IPS DF 6.9 (cell line): ENCODE measurements at regions not wholly inside any gene's neighbourhood (a gene's known extent, or its start where the extent isn't known, plus 50 kb on each side); places are given as distances from the start of the nearest gene placed in this dataset.

Source experiments
- DNase-seq: peaks from one replicate; pipeline ENCODE4 v3.0.0-alpha.2; 2013; ENCODE audit warnings: low read depth, low spot score
- H3K27ac ChIP-seq: one replicate; pipeline ENCODE4 v1.5.1; 2013; ENCODE audit warnings: low read length, control low read depth
- H3K27me3 ChIP-seq: 2 replicates; pipeline ENCODE4 v1.6.1; 2013; ENCODE audit warnings: mild to moderate bottlenecking, low read length; ENCODE audit not compliant: control insufficient read depth, insufficient read depth
- H3K36me3 ChIP-seq: 2 replicates; pipeline ENCODE4 v1.6.1; 2013; ENCODE audit warnings: low read length; ENCODE audit not compliant: control insufficient read depth, insufficient read depth
- H3K4me1 ChIP-seq: 2 replicates; pipeline ENCODE4 v1.6.1; 2013; ENCODE audit warnings: low read length; ENCODE audit not compliant: control insufficient read depth, insufficient read depth
- H3K4me3 ChIP-seq: 2 replicates; pipeline ENCODE4 v1.5.1; 2013; ENCODE audit warnings: mild to moderate bottlenecking, low read length
- H3K9me3 ChIP-seq: 2 replicates; pipeline ENCODE4 v1.6.1; 2013; ENCODE audit warnings: low read length, inconsistent platforms; ENCODE audit not compliant: control insufficient read depth, insufficient read depth
- WGBS: extraction: QIAGEN DNeasy Blood & Tissue Kit; methylation state at CpG from one replicate; pipeline ENCODE4 v1.1.7; 2013; ENCODE audit warnings: mixed read lengths, missing lambda C conversion rate; ENCODE audit not compliant: insufficient read length, insufficient coverage; 5-methylcytosine and 5-hydroxymethylcytosine counted together

DNA sequence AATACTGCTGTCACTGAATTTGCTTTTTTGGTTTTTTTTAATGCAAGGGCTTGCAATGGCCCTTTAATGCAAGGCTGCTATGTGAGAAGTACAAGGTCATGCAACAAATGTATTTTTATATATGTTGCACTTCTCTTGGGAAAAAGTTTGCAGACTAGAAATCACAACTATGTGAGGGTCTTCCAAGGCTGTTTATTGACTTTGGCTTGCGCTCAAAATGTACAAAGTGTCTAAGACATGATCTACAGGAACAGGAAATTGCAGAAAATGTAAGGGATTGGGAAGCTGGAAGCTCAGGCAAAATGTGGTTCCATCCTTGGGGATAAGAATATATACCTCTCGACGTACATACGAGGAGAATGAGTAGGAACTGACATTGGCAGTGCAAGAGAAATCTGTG, 92.2 kb upstream of the F13A1 start:
- no peak for DNase-seq
- WGBS = no CpG with 5 or more reads among the region's 4 CpGs
- H3K4me1 ChIP-seq = no peaks in the 10 kb centered on the region

DNA sequence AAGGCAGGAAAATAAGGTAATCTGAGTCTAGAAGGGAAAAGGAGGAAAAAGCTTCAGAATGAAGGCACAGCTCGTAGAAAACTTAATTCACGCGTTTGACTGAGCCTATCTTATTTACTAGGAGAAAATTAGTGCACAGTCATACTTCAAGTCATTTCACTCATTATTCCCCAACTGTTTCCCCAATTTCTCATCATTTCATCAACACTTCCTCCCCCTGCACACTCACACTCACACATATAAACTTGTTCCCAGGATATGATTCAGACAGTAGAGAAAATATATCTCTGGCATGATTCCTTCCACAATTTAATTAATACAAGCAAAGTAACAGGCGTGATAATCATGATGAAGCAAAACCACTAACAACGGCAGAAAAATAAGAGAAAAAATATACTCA, 94.5 kb upstream of the F13A1 start:
- Histone ChIP-seq H3K27ac (no peak overlapping the region), H3K36me3 (no peaks in the 10 kb centered on the region), H3K27me3 (no peaks in the 10 kb centered on the region), H3K9me3 (no peaks in the 10 kb centered on the region), H3K4me3 (no peak overlapping the region), H3K4me1 (no peaks in the 10 kb centered on the region)
- no CpG with 5 or more reads among the region's 5 CpGs for WGBS
- no peak for DNase-seq

More for the DNA sequence above, 92.2 kb upstream of the F13A1 start:
- H3K36me3 ChIP-seq = no peaks in the 10 kb centered on the region
- H3K9me3 ChIP-seq = no peaks in the 10 kb centered on the region
- no peak overlapping the region for H3K4me3 ChIP-seq
- H3K27me3 ChIP-seq = no peaks in the 10 kb centered on the region
- no peak overlapping the region for H3K27ac ChIP-seq

DNA sequence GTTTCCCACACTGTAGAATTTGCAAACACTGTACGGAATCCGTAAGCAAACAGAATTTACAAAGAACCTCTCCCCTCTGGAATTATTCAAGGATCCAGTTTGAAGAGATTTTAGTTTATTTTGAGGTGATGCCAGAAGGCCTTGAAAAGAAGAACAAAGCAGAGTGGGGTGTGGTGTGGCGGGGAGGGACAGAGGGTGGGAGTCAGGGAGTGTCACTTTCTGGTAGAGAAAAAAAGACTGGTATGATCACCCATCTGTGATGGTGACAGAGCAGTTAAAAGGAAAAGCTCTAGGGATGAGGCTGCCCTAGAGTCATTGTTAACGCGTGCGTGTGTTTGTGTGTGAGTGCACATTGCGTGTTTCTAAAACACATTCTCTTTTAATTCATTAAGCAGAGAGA, 97.0 kb upstream of the F13A1 start:
- H3K4me1 ChIP-seq = no peaks in the 10 kb centered on the region
- no peaks in the 10 kb centered on the region for H3K27me3 ChIP-seq
- H3K27ac ChIP-seq = no peak overlapping the region
- H3K36me3 ChIP-seq = no peaks in the 10 kb centered on the region
- no peak overlapping the region for H3K4me3 ChIP-seq
- no peaks in the 10 kb centered on the region for H3K9me3 ChIP-seq
- no peak for DNase-seq
- no CpG with 5 or more reads among the region's 7 CpGs for WGBS

DNA sequence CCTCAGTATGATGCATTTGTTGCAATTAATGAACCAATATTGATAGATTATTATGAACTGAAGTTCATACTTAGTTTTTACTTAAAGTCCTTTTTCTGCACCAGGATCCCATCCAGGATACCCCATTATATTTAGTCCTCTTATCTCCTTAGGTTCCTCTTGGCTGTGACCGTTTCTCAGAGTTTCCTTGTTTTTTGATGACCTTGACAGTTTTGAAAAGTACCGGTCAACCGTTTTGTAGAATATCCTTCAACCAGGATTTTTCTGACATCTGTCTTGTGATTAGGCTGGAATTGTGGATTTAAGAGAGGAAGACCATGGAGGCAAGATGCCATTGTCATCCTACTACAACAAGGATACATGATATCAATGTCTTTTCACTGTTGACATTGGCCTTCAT, 98.0 kb upstream of the F13A1 start:
- Histone ChIP-seq H3K27me3 (no peaks in the 10 kb centered on the region), H3K4me3 (no peak overlapping the region), H3K36me3 (no peaks in the 10 kb centered on the region), H3K9me3 (no peaks in the 10 kb centered on the region), H3K27ac (no peak overlapping the region), H3K4me1 (no peaks in the 10 kb centered on the region)
- DNase-seq = no peak
- no CpG with 5 or more reads among the region's 3 CpGs for WGBS

DNA sequence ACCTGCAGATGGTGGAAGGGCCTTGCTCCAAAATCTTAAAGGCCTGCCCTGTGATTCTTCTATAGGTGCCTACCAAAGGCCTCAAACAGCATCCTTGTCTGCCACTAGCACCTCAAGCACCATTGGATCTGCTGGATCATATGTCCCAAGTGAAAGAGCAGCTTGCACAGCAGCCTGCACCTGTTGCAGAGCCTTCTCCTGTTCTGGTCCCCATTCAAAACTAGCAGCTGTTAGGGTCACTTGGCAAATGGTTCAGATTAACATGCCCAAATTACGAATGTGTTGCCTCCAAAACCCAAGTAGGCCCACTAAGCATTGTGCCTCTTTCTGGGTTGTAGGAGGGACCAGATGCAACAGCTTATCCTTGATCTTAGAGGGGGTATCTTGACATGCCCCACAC, 99.6 kb upstream of the F13A1 start:
- DNase-seq = no peak
- Histone ChIP-seq H3K36me3 (no peaks in the 10 kb centered on the region), H3K4me1 (no peaks in the 10 kb centered on the region), H3K27ac (no peak overlapping the region), H3K9me3 (no peaks in the 10 kb centered on the region), H3K27me3 (no peaks in the 10 kb centered on the region), H3K4me3 (no peak overlapping the region)
- WGBS = no CpG with 5 or more reads among the region's 1 CpG

DNA sequence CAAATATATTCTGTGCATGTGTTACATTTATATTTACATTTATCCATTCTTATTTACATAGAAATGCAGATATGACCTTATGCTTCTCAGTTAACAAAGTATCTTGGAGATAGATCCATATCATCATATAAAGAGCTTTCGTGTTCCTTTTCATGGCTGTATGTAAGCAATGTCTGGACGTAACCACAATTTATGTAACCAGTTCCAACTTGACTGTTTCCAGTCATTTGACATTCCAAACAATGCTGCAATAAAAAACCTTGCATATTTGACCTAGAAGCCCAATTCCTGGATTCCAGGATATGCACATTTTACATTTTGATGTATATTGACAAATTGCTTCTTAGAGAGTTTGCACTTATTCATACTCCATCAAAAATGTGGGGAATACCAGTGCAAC, 113.7 kb upstream of the F13A1 start:
- H3K9me3 ChIP-seq = no peaks in the 10 kb centered on the region
- no peaks in the 10 kb centered on the region for H3K27me3 ChIP-seq
- no peak overlapping the region for H3K27ac ChIP-seq
- no peaks in the 10 kb centered on the region for H3K36me3 ChIP-seq
- no peaks in the 10 kb centered on the region for H3K4me1 ChIP-seq
- DNase-seq = no peak
- H3K4me3 ChIP-seq = no peak overlapping the region
- WGBS = no CpG with 5 or more reads among the region's 2 CpGs

DNA sequence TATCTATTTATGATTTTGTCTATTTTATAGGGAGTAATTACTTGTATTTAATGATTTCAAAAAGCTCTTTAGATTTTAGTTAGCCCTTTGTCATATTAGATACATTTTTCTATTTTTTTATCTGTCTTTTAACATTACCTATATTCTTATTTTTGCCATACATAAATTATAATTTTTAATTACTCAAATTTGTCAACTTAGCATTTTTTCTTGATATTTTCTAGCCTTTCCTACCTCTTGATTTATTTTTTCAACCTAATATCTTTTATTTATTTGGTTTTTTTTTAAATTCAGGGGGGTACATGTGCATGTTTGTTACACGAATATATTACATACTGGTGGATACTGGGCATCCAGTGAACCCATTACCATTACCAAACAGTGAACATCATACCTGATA, 114.3 kb upstream of the F13A1 start:
- no peaks in the 10 kb centered on the region for H3K36me3 ChIP-seq
- no peak overlapping the region for H3K4me3 ChIP-seq
- no peaks in the 10 kb centered on the region for H3K9me3 ChIP-seq
- H3K27ac ChIP-seq = no peak overlapping the region
- no CpG with 5 or more reads among the region's 1 CpG for WGBS
- no peak for DNase-seq
- H3K27me3 ChIP-seq = no peaks in the 10 kb centered on the region
- H3K4me1 ChIP-seq = no peaks in the 10 kb centered on the region

DNA sequence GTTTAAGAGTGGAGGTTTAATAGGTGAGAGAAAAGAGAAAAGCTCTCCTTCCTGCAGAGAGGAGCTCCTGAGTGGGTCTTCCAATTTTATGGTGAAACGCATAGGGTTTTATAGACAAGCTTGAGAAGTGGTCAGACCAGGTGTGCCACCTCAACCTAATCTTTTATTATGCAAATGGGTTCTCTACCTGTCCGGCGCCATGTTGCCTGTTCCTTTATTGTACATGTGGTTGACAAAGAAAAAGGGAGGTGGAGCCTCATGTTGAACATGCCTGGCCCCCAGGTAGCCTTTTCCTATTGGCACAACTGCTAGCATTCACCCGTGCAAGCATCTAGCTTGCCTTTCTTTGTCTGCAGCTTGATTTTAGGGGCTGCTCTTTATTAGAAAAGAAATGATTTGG, 115.9 kb upstream of the F13A1 start:
- Histone ChIP-seq H3K4me3 (no peak overlapping the region), H3K9me3 (no peaks in the 10 kb centered on the region), H3K4me1 (no peaks in the 10 kb centered on the region), H3K27ac (no peak overlapping the region), H3K27me3 (no peaks in the 10 kb centered on the region), H3K36me3 (no peaks in the 10 kb centered on the region)
- WGBS = no CpG with 5 or more reads among the region's 4 CpGs
- no peak for DNase-seq

DNA sequence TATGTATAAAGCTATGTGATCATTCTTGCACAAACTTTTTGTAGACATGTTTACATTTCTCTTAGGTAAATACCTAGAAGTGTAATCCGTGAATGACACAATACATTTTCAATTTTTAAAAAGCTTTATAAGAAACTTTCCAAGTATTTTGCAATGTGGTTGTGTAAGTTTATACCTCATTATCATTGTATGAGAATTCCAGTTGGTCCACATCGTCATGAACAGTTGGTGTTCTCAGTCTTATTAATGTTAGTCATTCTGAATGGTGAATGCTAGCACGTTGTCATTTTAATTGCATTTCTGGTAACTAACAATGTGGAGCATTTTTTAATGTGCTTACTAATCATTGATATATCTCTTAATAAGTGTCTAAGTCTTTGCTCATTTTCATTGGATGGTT, 116.5 kb upstream of the F13A1 start:
- Histone ChIP-seq H3K36me3 (no peaks in the 10 kb centered on the region), H3K4me3 (no peak overlapping the region), H3K27ac (no peak overlapping the region), H3K27me3 (no peaks in the 10 kb centered on the region), H3K9me3 (no peaks in the 10 kb centered on the region), H3K4me1 (no peaks in the 10 kb centered on the region)
- DNase-seq = no peak
- WGBS = no CpG with 5 or more reads among the region's 3 CpGs

DNA sequence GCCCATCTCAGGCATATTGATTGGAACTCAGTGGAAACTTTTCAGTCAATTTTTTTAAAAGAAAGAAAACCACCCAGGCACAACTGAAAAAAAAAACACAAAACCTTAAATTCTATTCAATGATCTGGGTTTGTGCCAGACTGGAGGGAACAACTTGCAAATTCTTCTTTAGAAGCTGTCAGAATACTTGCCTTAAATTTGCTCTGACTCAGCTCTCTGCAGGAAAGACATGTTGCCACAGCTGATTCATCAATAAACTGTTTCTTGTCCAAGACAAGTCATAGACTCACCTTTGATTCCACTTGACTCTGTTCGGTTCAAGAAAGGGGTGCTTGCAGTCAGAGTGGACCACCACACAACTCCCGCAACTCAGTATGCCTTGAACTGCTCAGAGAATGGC, 117.8 kb upstream of the F13A1 start:
- H3K4me1 ChIP-seq = no peaks in the 10 kb centered on the region
- H3K9me3 ChIP-seq = no peaks in the 10 kb centered on the region
- no CpG with 5 or more reads among the region's 2 CpGs for WGBS
- H3K36me3 ChIP-seq = no peaks in the 10 kb centered on the region
- no peaks in the 10 kb centered on the region for H3K27me3 ChIP-seq
- no peak overlapping the region for H3K4me3 ChIP-seq
- no peak for DNase-seq
- no peak overlapping the region for H3K27ac ChIP-seq

DNA sequence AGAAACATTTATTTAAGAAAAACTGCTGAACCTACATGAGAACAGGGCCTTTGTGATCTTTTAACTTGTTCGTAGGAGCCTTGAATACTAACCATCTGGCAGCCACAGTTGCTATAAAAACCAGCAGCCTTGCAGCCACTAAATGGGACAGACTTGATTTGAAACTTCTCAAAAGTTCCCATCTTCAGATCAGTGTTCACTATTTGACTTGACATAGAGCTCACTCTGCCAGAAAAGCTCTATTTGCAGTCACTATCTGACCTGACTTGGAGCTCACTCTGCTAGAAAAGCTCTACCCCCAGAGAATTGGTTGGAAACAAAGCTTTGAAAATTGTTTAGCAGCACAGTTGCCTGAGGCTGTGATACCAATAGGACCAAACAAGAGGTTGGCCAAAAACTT, 119.3 kb upstream of the F13A1 start:
- Histone ChIP-seq H3K36me3 (no peaks in the 10 kb centered on the region), H3K4me1 (no peaks in the 10 kb centered on the region)
- no CpG with 5 or more reads among the region's 1 CpG for WGBS

More for the DNA sequence above, 119.3 kb upstream of the F13A1 start:
- DNase-seq = no peak
- Histone ChIP-seq H3K27ac (no peak overlapping the region), H3K9me3 (no peaks in the 10 kb centered on the region), H3K27me3 (no peaks in the 10 kb centered on the region), H3K4me3 (no peak overlapping the region)
